CD4-positive, CD25-positive, alpha-beta regulatory T cell (primary cell): ENCODE measurements at regions not wholly inside any gene's neighbourhood (a gene's known extent, or its start where the extent isn't known, plus 50 kb on each side); places are given as distances from the start of the nearest gene placed in this dataset.

Experiments used
- ATAC-seq, 2 donors: fragments of 150-1000 bp; cut with Tn5 transposase; one replicate each; pipeline ENCODE4 v1.10.0; 2021; ENCODE audit warnings: low read depth in 2 of 2, moderate number of reproducible peaks in 2 of 2, moderate library complexity in 1 of 2
- DNase-seq, 3 donors: peaks; one replicate each; pipeline versions ENCODE4 v3.0.0 to v3.0.0-alpha.2; 2012 to 2022; ENCODE audit warnings: mixed read lengths in 1 of 3
- H3K27ac ChIP-seq: one replicate; pipeline ENCODE4 v1.7.0; 2013; ENCODE audit warnings: mild to moderate bottlenecking, low read length; ENCODE audit not compliant: insufficient read depth, poor library complexity, severe bottlenecking
- H3K27me3 ChIP-seq: one replicate; pipeline ENCODE4 v1.7.0; 2013; ENCODE audit warnings: low read length; ENCODE audit not compliant: control insufficient read depth, insufficient read depth
- H3K36me3 ChIP-seq: one replicate; pipeline ENCODE4 v1.7.0; 2013; ENCODE audit warnings: mild to moderate bottlenecking, low read length, moderate library complexity; ENCODE audit not compliant: control insufficient read depth, insufficient read depth
- H3K4me1 ChIP-seq: 2 replicates; pipeline ENCODE4 v1.7.0; 2013; ENCODE audit warnings: mild to moderate bottlenecking, low read length; ENCODE audit not compliant: insufficient read depth, control insufficient read depth, poor library complexity, severe bottlenecking
- H3K4me3 ChIP-seq: one replicate; pipeline ENCODE4 v1.7.0; 2013; ENCODE audit warnings: low read depth, mild to moderate bottlenecking, low read length, moderate library complexity
- H3K9me3 ChIP-seq, 2 experiments: 1 replicate in 1 of 2; 2 replicates in 1 of 2; pipeline ENCODE4 v1.7.0; 2013; ENCODE audit warnings: low read length in 2 of 2, mild to moderate bottlenecking in 1 of 2, moderate library complexity in 1 of 2; ENCODE audit not compliant: control insufficient read depth in 2 of 2
- H3K27ac Mint-ChIP-seq, 3 donors: one replicate each; pipeline ENCODE4 v1.8.0; 2020 to 2022; ENCODE audit warnings: mild to moderate bottlenecking in 3 of 3, mixed read lengths in 3 of 3, moderate library complexity in 2 of 3
- H3K27me3 Mint-ChIP-seq: one replicate; pipeline ENCODE4 v1.8.0; 2022; ENCODE audit warnings: mild to moderate bottlenecking, mixed read lengths
- H3K36me3 Mint-ChIP-seq: one replicate; pipeline ENCODE4 v1.8.0; 2020; ENCODE audit warnings: mixed read lengths
- H3K4me1 Mint-ChIP-seq, 4 donors: one replicate each; pipeline ENCODE4 v1.8.0; 2020 to 2022; ENCODE audit warnings: mixed read lengths in 4 of 4, mild to moderate bottlenecking in 1 of 4
- H3K4me3 Mint-ChIP-seq, 4 donors: one replicate each; pipeline ENCODE4 v1.8.0; 2020 to 2022; ENCODE audit warnings: mild to moderate bottlenecking in 4 of 4, mixed read lengths in 4 of 4, moderate library complexity in 3 of 4
- H3K9me3 Mint-ChIP-seq, 7 donors: one replicate each; pipeline ENCODE4 v1.8.0; 2020 to 2022; ENCODE audit warnings: mixed read lengths in 7 of 7, mild to moderate bottlenecking in 3 of 7, moderate library complexity in 2 of 7

GRCh38 chr12:88970740-88971139 lies 381.6 kb downstream of the DUSP6 start:
- Histone ChIP-seq H3K27me3 (peaks cover 4% of the 10 kb centered on the region), H3K27ac (no peak overlapping the region), H3K36me3 (no peaks in the 10 kb centered on the region), H3K9me3 (no peaks in the 10 kb centered on the region), H3K4me1 (no peaks in the 10 kb centered on the region), H3K4me3 (no peak overlapping the region)
- peaks cover 12% of the 10 kb centered on the region for H3K27me3 Mint-ChIP-seq
- H3K36me3 Mint-ChIP-seq: no peaks in the 10 kb centered on the region
- no peak overlapping the region for H3K27ac Mint-ChIP-seq
- no peaks in the 10 kb centered on the region for H3K4me1 Mint-ChIP-seq
- no peak overlapping the region for H3K4me3 Mint-ChIP-seq
- ATAC-seq: no peak
- no peak for DNase-seq
- peaks cover 0 to 1% (median 0%) of the 10 kb centered on the region in 7 donors for H3K9me3 Mint-ChIP-seq

DNA sequence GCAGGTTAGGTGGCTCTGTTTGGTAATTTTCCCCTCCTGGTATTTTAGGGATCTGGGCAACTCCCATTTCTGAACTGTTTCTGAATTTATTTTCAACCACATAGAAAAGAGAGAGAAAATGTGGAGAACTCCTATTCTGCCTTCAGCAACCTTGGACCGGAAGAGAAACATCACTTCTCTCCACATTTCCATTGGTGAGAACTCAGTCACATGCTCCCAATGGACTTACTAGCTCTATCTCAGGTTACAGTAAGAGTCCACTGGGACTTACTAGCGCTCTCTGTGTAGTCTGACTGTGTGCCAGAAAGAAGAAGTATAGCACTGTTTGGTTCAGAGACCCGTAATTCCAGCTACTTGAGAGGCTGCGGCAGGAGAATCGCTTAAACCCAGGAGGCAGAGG lies 383.2 kb downstream of the DUSP6 start:
- H3K27me3 ChIP-seq: peaks cover 6% of the 10 kb centered on the region
- no peak for ATAC-seq
- Mint-ChIP-seq H3K27ac (no peak overlapping the region), H3K4me3 (no peak overlapping the region), H3K4me1 (no peaks in the 10 kb centered on the region), H3K36me3 (no peaks in the 10 kb centered on the region), H3K27me3 (peaks cover 10% of the 10 kb centered on the region), H3K9me3 (peaks cover 0 to 1% (median 0%) of the 10 kb centered on the region in 7 donors)
- DNase-seq: no peak
- no peak overlapping the region for H3K4me3 ChIP-seq
- no peak overlapping the region for H3K27ac ChIP-seq
- H3K36me3 ChIP-seq: no peaks in the 10 kb centered on the region
- no peaks in the 10 kb centered on the region for H3K9me3 ChIP-seq
- H3K4me1 ChIP-seq: no peaks in the 10 kb centered on the region

- no peaks in the 10 kb centered on the region for H3K36me3 Mint-ChIP-seq
- Histone ChIP-seq H3K4me1 (no peaks in the 10 kb centered on the region), H3K36me3 (no peaks in the 10 kb centered on the region), H3K27ac (no peak overlapping the region), H3K4me3 (no peak overlapping the region), H3K9me3 (no peaks in the 10 kb centered on the region), H3K27me3 (no peaks in the 10 kb centered on the region)
- H3K27ac Mint-ChIP-seq: no peak overlapping the region
- H3K4me3 Mint-ChIP-seq: peak overlapping the region in 1 of 4 donors; percentile 12
- no peak for ATAC-seq
- H3K9me3 Mint-ChIP-seq: no peaks in the 10 kb centered on the region
- DNase-seq: no peak
- no peaks in the 10 kb centered on the region for H3K4me1 Mint-ChIP-seq
- peaks cover 4% of the 10 kb centered on the region for H3K27me3 Mint-ChIP-seq
Observed at GRCh38 chr12:88960213-88960878, 380.1 kb upstream of the KITLG start.

DNA sequence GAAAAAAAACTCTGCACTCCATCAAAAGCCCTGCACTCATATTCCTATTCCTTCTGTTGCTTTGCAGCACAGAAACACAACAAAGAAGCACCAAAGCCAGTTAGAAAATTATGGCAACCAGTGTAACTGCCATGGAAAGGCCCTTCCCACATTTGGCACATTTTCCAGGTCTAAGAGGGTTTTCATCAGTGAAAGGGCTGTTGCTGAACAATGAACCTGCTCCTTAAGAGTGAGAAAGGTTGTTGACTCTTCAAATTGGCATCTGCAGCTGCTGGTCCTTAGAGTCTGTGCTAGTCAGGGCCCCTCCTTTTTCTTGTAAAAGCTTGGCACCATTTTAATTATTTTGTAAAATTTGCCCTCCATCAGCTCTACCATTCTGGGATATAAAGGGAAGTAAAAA lies 378.7 kb upstream of the KITLG start:
- H3K9me3 ChIP-seq: no peaks in the 10 kb centered on the region
- H3K9me3 Mint-ChIP-seq: no peaks in the 10 kb centered on the region
- no peaks in the 10 kb centered on the region for H3K4me1 Mint-ChIP-seq
- no peak for ATAC-seq
- no peak overlapping the region for H3K27ac Mint-ChIP-seq
- no peaks in the 10 kb centered on the region for H3K4me1 ChIP-seq
- DNase-seq: no peak
- H3K36me3 Mint-ChIP-seq: no peaks in the 10 kb centered on the region
- no peak overlapping the region for H3K4me3 Mint-ChIP-seq
- H3K36me3 ChIP-seq: no peaks in the 10 kb centered on the region
- H3K27ac ChIP-seq: no peak overlapping the region
- H3K4me3 ChIP-seq: no peak overlapping the region
- H3K27me3 ChIP-seq: no peaks in the 10 kb centered on the region
- peaks cover 4% of the 10 kb centered on the region for H3K27me3 Mint-ChIP-seq

- no peak overlapping the region for H3K27ac Mint-ChIP-seq
- no peak for ATAC-seq
- no peak for DNase-seq
Observed at GRCh38 chr12:88958153-88958552, 377.9 kb upstream of the KITLG start.

GRCh38 chr12:88957358-88957757 lies 377.1 kb upstream of the KITLG start:
- no peak overlapping the region for H3K27ac Mint-ChIP-seq
- Histone ChIP-seq H3K27ac (no peak overlapping the region), H3K4me1 (no peaks in the 10 kb centered on the region), H3K36me3 (no peaks in the 10 kb centered on the region), H3K27me3 (no peaks in the 10 kb centered on the region), H3K4me3 (no peak overlapping the region), H3K9me3 (no peaks in the 10 kb centered on the region)
- no peak for DNase-seq
- H3K4me3 Mint-ChIP-seq: no peak overlapping the region
- H3K4me1 Mint-ChIP-seq: no peaks in the 10 kb centered on the region
- no peaks in the 10 kb centered on the region for H3K27me3 Mint-ChIP-seq
- no peak for ATAC-seq
- H3K36me3 Mint-ChIP-seq: no peaks in the 10 kb centered on the region
- peaks cover 0 to 2% (median 0%) of the 10 kb centered on the region in 7 donors for H3K9me3 Mint-ChIP-seq

More at GRCh38 chr12:88958153-88958552, 377.9 kb upstream of the KITLG start:
- H3K36me3 ChIP-seq: no peaks in the 10 kb centered on the region
- Mint-ChIP-seq H3K27me3 (no peaks in the 10 kb centered on the region), H3K4me3 (no peak overlapping the region), H3K9me3 (peaks cover 0 to 2% (median 0%) of the 10 kb centered on the region in 7 donors), H3K36me3 (no peaks in the 10 kb centered on the region), H3K4me1 (no peaks in the 10 kb centered on the region)
- H3K27ac ChIP-seq: no peak overlapping the region
- no peaks in the 10 kb centered on the region for H3K4me1 ChIP-seq
- no peaks in the 10 kb centered on the region for H3K9me3 ChIP-seq
- no peak overlapping the region for H3K4me3 ChIP-seq
- H3K27me3 ChIP-seq: no peaks in the 10 kb centered on the region

DNA sequence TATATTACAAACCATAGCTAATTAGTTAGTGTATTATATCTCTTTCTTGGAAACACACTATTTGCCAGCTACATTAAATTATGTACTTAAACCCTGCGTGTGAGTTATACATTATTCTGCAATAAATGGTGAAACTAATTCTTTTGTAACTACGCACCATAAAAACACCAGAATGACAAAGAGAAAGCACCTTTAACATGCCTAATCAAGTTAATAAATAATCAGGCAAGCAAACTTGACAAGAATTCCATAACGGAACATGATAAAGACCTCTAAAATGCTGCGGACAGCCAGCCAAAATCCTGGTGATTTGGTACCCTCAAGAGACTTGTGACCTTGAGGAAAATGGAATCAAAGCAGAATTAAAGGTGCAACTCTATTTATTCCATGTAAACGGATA lies 375.3 kb upstream of the KITLG start:
- H3K36me3 Mint-ChIP-seq: no peaks in the 10 kb centered on the region
- DNase-seq (no peak), ATAC-seq (no peak)
- no peaks in the 10 kb centered on the region for H3K9me3 ChIP-seq
- no peak overlapping the region for H3K27ac Mint-ChIP-seq
- no peak overlapping the region for H3K4me3 ChIP-seq
- H3K4me3 Mint-ChIP-seq: no peak overlapping the region
- no peaks in the 10 kb centered on the region for H3K4me1 Mint-ChIP-seq
- no peaks in the 10 kb centered on the region for H3K4me1 ChIP-seq
- no peaks in the 10 kb centered on the region for H3K36me3 ChIP-seq
- H3K27me3 Mint-ChIP-seq: no peaks in the 10 kb centered on the region
- H3K27me3 ChIP-seq: no peaks in the 10 kb centered on the region
- H3K27ac ChIP-seq: no peak overlapping the region
- peaks cover 0 to 2% (median 0%) of the 10 kb centered on the region in 7 donors for H3K9me3 Mint-ChIP-seq

GRCh38 chr12:88953029-88953586 lies 372.8 kb upstream of the KITLG start:
- Histone ChIP-seq H3K9me3 (no peaks in the 10 kb centered on the region), H3K4me3 (no peak overlapping the region), H3K36me3 (no peaks in the 10 kb centered on the region), H3K27me3 (no peaks in the 10 kb centered on the region), H3K4me1 (no peaks in the 10 kb centered on the region), H3K27ac (no peak overlapping the region)
- Mint-ChIP-seq H3K27me3 (peaks cover 4% of the 10 kb centered on the region), H3K36me3 (no peaks in the 10 kb centered on the region), H3K27ac (no peak overlapping the region), H3K4me3 (no peak overlapping the region), H3K4me1 (no peaks in the 10 kb centered on the region), H3K9me3 (peaks cover 0 to 2% (median 0%) of the 10 kb centered on the region in 7 donors)
- ATAC-seq (no peak), DNase-seq (no peak)
